Stimulated activated CD8-positive, alpha-beta memory T cell treated with anti-CD3 and anti-CD28 coated beads, Interleukin-4, amount 100 ng/mL, for 48 hours (primary cell): ENCODE measurements at regions not wholly inside any gene's neighbourhood (a gene's known extent, or its start where the extent isn't known, plus 50 kb on each side); places are given as distances from the start of the nearest gene placed in this dataset.

Source experiments
- DNase-seq: peaks from one replicate; pipeline ENCODE4 v3.0.0-alpha.2; 2020

GRCh38 chr13:76646946-76647345 is 239.3 kb downstream of the KCTD12 start:
- no peak for DNase-seq

GRCh38 chr13:76645632-76646031 is 240.6 kb downstream of the KCTD12 start:
- no peak for DNase-seq

GRCh38 chr13:76644906-76645305 is 241.3 kb downstream of the KCTD12 start:
- no peak for DNase-seq

- no peak for DNase-seq
Observed at GRCh38 chr13:76643596-76643995, 242.6 kb downstream of the KCTD12 start.

GRCh38 chr13:76641056-76641455 is 245.1 kb downstream of the KCTD12 start:
- no peak for DNase-seq

- DNase-seq, result no peak
Observed at GRCh38 chr13:76638882-76639281, 247.3 kb downstream of the KCTD12 start.

GRCh38 chr13:76638181-76638580 is 248.0 kb downstream of the KCTD12 start:
- no peak for DNase-seq

GRCh38 chr13:76637641-76638141 is 248.5 kb downstream of the KCTD12 start:
- no peak for DNase-seq

- DNase-seq, result no peak
Observed at GRCh38 chr13:76636829-76637228, 249.4 kb downstream of the KCTD12 start.

GRCh38 chr13:76635232-76636230 is 250.7 kb downstream of the KCTD12 start:
- no peak for DNase-seq

- DNase-seq, result no peak
Observed at GRCh38 chr13:76634431-76635191, 251.6 kb downstream of the KCTD12 start.

- no peak for DNase-seq
Observed at GRCh38 chr13:76632401-76633044, 253.7 kb downstream of the KCTD12 start.

- no peak for DNase-seq
Observed at GRCh38 chr13:76630629-76631230, 255.5 kb downstream of the KCTD12 start.

- DNase-seq, result no peak
Observed at GRCh38 chr13:76622315-76623040, 263.7 kb downstream of the KCTD12 start.

- no peak for DNase-seq
Observed at GRCh38 chr13:76621705-76622104, 264.5 kb downstream of the KCTD12 start.

- no peak for DNase-seq
Observed at GRCh38 chr13:76620036-76620435, 266.2 kb downstream of the KCTD12 start.

- no peak for DNase-seq
Observed at GRCh38 chr13:76619631-76620030, 266.6 kb downstream of the KCTD12 start.

- no peak for DNase-seq
Observed at GRCh38 chr13:76610819-76611415, 275.3 kb downstream of the KCTD12 start.

- DNase-seq, result no peak
Observed at GRCh38 chr13:76609643-76610042, 276.6 kb downstream of the KCTD12 start.

GRCh38 chr13:76607866-76608265 is 278.3 kb downstream of the KCTD12 start:
- DNase-seq, result no peak

GRCh38 chr13:76600081-76600480 is 286.1 kb downstream of the KCTD12 start:
- no peak for DNase-seq

- DNase-seq, result no peak
Observed at GRCh38 chr13:76597868-76598267, 288.3 kb downstream of the KCTD12 start.
